Activated naive CD8-positive, alpha-beta T cell treated with anti-CD3 and anti-CD28 coated beads, Interleukin-2, amount 10 ng/mL, durations not matched to agents 7 days and 5 days (primary cell): ENCODE measurements at regions not wholly inside any gene's neighbourhood (a gene's known extent, or its start where the extent isn't known, plus 50 kb on each side); places are given as distances from the start of the nearest gene placed in this dataset.

Source experiments
- ATAC-seq: fragments of 150-1000 bp; cut with Tn5 transposase; one replicate; pipeline ENCODE4 v1.10.0; 2021; ENCODE audit warnings: low read depth, moderate library complexity
- POLR2A ChIA-PET: fragments of 350-600 bp; sonication (Branson Sonifier 250); formaldehyde crosslinking; loops from one replicate; lab custom pipeline; 2021; ENCODE audit warnings: antibody characterized with exemption; lab: Charles Lee
- DNase-seq: peaks from one replicate; pipeline ENCODE4 v3.0.0; 2021
- H3K27ac Mint-ChIP-seq: one replicate; pipeline ENCODE4 v1.8.0; 2022; ENCODE audit warnings: mild to moderate bottlenecking, mixed read lengths
- H3K27me3 Mint-ChIP-seq: one replicate; pipeline ENCODE4 v1.8.0; 2022; ENCODE audit warnings: mild to moderate bottlenecking, moderate library complexity, mixed read lengths
- H3K36me3 Mint-ChIP-seq: one replicate; pipeline ENCODE4 v1.8.0; 2021; ENCODE audit warnings: mild to moderate bottlenecking, mixed read lengths
- H3K4me1 Mint-ChIP-seq: one replicate; pipeline ENCODE4 v1.8.0; 2021; ENCODE audit warnings: mixed read lengths
- H3K4me3 Mint-ChIP-seq: one replicate; pipeline ENCODE4 v1.8.0; 2022; ENCODE audit warnings: mild to moderate bottlenecking, moderate library complexity, mixed read lengths
- H3K9me3 Mint-ChIP-seq: one replicate; pipeline ENCODE4 v1.8.0; 2021; ENCODE audit warnings: mixed read lengths

- no peak for DNase-seq
- POLR2A ChIA-PET, result no interaction called here
- H3K27me3 Mint-ChIP-seq, result peaks cover 3% of the 10 kb centered on the region
- ATAC-seq, result no peak
- no peaks in the 10 kb centered on the region for H3K9me3 Mint-ChIP-seq
- H3K4me1 Mint-ChIP-seq, result no peaks in the 10 kb centered on the region
- H3K27ac Mint-ChIP-seq, result no peak overlapping the region
- no peaks in the 10 kb centered on the region for H3K36me3 Mint-ChIP-seq
- H3K4me3 Mint-ChIP-seq, result no peak overlapping the region
Measured at GRCh38 chr5:98504505-98504904, 269.0 kb upstream of the RGMB start.

GRCh38 chr5:98510143-98510985 lies 263.1 kb upstream of the RGMB start:
- DNase-seq, result no peak
- H3K27me3 Mint-ChIP-seq, result peaks cover 3% of the 10 kb centered on the region
- POLR2A ChIA-PET, result no interaction called here
- ATAC-seq, result no peak
- no peaks in the 10 kb centered on the region for H3K9me3 Mint-ChIP-seq
- no peaks in the 10 kb centered on the region for H3K36me3 Mint-ChIP-seq
- no peak overlapping the region for H3K27ac Mint-ChIP-seq
- H3K4me3 Mint-ChIP-seq, result no peak overlapping the region
- no peaks in the 10 kb centered on the region for H3K4me1 Mint-ChIP-seq

- H3K4me1 Mint-ChIP-seq, result no peaks in the 10 kb centered on the region
- H3K9me3 Mint-ChIP-seq, result no peaks in the 10 kb centered on the region
- H3K27me3 Mint-ChIP-seq, result no peaks in the 10 kb centered on the region
- no peak overlapping the region for H3K4me3 Mint-ChIP-seq
- no peaks in the 10 kb centered on the region for H3K36me3 Mint-ChIP-seq
- ATAC-seq (no peak), DNase-seq (no peak)
- POLR2A ChIA-PET, result no interaction called here
- no peak overlapping the region for H3K27ac Mint-ChIP-seq
Measured at GRCh38 chr5:98513380-98513779, 260.1 kb upstream of the RGMB start.

- Mint-ChIP-seq H3K27ac (no peak overlapping the region), H3K9me3 (no peaks in the 10 kb centered on the region), H3K27me3 (peaks cover 4% of the 10 kb centered on the region), H3K4me3 (no peak overlapping the region), H3K4me1 (no peaks in the 10 kb centered on the region), H3K36me3 (no peaks in the 10 kb centered on the region)
- no peak for DNase-seq
- POLR2A ChIA-PET, result no interaction called here
- no peak for ATAC-seq
Measured at GRCh38 chr5:98514215-98514614, 259.2 kb upstream of the RGMB start.

- H3K36me3 Mint-ChIP-seq, result no peaks in the 10 kb centered on the region
- no peaks in the 10 kb centered on the region for H3K9me3 Mint-ChIP-seq
- no peak overlapping the region for H3K4me3 Mint-ChIP-seq
- ATAC-seq (no peak), DNase-seq (no peak)
- POLR2A ChIA-PET, result no interaction called here
- peaks cover 4% of the 10 kb centered on the region for H3K27me3 Mint-ChIP-seq
- H3K27ac Mint-ChIP-seq, result no peak overlapping the region
- H3K4me1 Mint-ChIP-seq, result no peaks in the 10 kb centered on the region
Measured at GRCh38 chr5:98516701-98517100, 256.8 kb upstream of the RGMB start.

GRCh38 chr5:98517560-98518366 lies 255.7 kb upstream of the RGMB start:
- POLR2A ChIA-PET, result no interaction called here
- H3K4me3 Mint-ChIP-seq, result no peak overlapping the region
- no peaks in the 10 kb centered on the region for H3K4me1 Mint-ChIP-seq
- H3K27me3 Mint-ChIP-seq, result peaks cover 4% of the 10 kb centered on the region
- no peak for DNase-seq
- H3K9me3 Mint-ChIP-seq, result no peaks in the 10 kb centered on the region
- H3K36me3 Mint-ChIP-seq, result no peaks in the 10 kb centered on the region
- no peak for ATAC-seq
- no peak overlapping the region for H3K27ac Mint-ChIP-seq

- DNase-seq (no peak), ATAC-seq (no peak)
- Mint-ChIP-seq H3K4me1 (no peaks in the 10 kb centered on the region), H3K27me3 (peaks cover 4% of the 10 kb centered on the region), H3K9me3 (no peaks in the 10 kb centered on the region), H3K27ac (no peak overlapping the region), H3K36me3 (no peaks in the 10 kb centered on the region), H3K4me3 (no peak overlapping the region)
- POLR2A ChIA-PET, result no interaction called here
Measured at GRCh38 chr5:98518754-98519153, 254.7 kb upstream of the RGMB start.

GRCh38 chr5:98519571-98519970 lies 253.9 kb upstream of the RGMB start:
- no peaks in the 10 kb centered on the region for H3K4me1 Mint-ChIP-seq
- H3K4me3 Mint-ChIP-seq, result no peak overlapping the region
- ATAC-seq (no peak), DNase-seq (no peak)
- H3K36me3 Mint-ChIP-seq, result no peaks in the 10 kb centered on the region
- H3K27ac Mint-ChIP-seq, result no peak overlapping the region
- peaks cover 4% of the 10 kb centered on the region for H3K27me3 Mint-ChIP-seq
- H3K9me3 Mint-ChIP-seq, result no peaks in the 10 kb centered on the region
- POLR2A ChIA-PET, result no interaction called here

GRCh38 chr5:98521821-98522220 lies 251.6 kb upstream of the RGMB start:
- Mint-ChIP-seq H3K4me1 (no peaks in the 10 kb centered on the region), H3K9me3 (no peaks in the 10 kb centered on the region), H3K4me3 (no peak overlapping the region), H3K27ac (no peak overlapping the region), H3K36me3 (no peaks in the 10 kb centered on the region), H3K27me3 (peaks cover 4% of the 10 kb centered on the region)
- no peak for ATAC-seq
- POLR2A ChIA-PET, result no interaction called here
- DNase-seq, result no peak

GRCh38 chr5:98524773-98525172 lies 248.7 kb upstream of the RGMB start:
- DNase-seq, result no peak
- no peaks in the 10 kb centered on the region for H3K36me3 Mint-ChIP-seq
- H3K27me3 Mint-ChIP-seq, result no peaks in the 10 kb centered on the region
- H3K27ac Mint-ChIP-seq, result no peak overlapping the region
- no peaks in the 10 kb centered on the region for H3K9me3 Mint-ChIP-seq
- POLR2A ChIA-PET, result no interaction called here
- H3K4me1 Mint-ChIP-seq, result no peaks in the 10 kb centered on the region
- ATAC-seq, result no peak
- H3K4me3 Mint-ChIP-seq, result no peak overlapping the region

GRCh38 chr5:98527846-98528245 lies 245.6 kb upstream of the RGMB start:
- DNase-seq, result no peak
- POLR2A ChIA-PET, result no interaction called here
- Mint-ChIP-seq H3K9me3 (no peaks in the 10 kb centered on the region), H3K27ac (no peak overlapping the region), H3K4me3 (no peak overlapping the region), H3K27me3 (no peaks in the 10 kb centered on the region), H3K4me1 (no peaks in the 10 kb centered on the region), H3K36me3 (no peaks in the 10 kb centered on the region)
- ATAC-seq, result no peak

GRCh38 chr5:98529321-98529720 lies 244.1 kb upstream of the RGMB start:
- no peak overlapping the region for H3K27ac Mint-ChIP-seq

GRCh38 chr5:98530224-98530623 lies 243.2 kb upstream of the RGMB start:
- DNase-seq (no peak), ATAC-seq (no peak)
- H3K9me3 Mint-ChIP-seq, result no peaks in the 10 kb centered on the region
- H3K4me3 Mint-ChIP-seq, result no peak overlapping the region
- no peak overlapping the region for H3K27ac Mint-ChIP-seq
- H3K27me3 Mint-ChIP-seq, result no peaks in the 10 kb centered on the region
- POLR2A ChIA-PET, result no interaction called here
- H3K4me1 Mint-ChIP-seq, result no peaks in the 10 kb centered on the region
- no peaks in the 10 kb centered on the region for H3K36me3 Mint-ChIP-seq

More at GRCh38 chr5:98529321-98529720, 244.1 kb upstream of the RGMB start:
- Mint-ChIP-seq H3K4me3 (no peak overlapping the region), H3K36me3 (no peaks in the 10 kb centered on the region), H3K27me3 (no peaks in the 10 kb centered on the region), H3K4me1 (no peaks in the 10 kb centered on the region), H3K9me3 (no peaks in the 10 kb centered on the region)
- POLR2A ChIA-PET, result no interaction called here
- DNase-seq (no peak), ATAC-seq (no peak)

GRCh38 chr5:98535901-98536300 lies 237.6 kb upstream of the RGMB start:
- Mint-ChIP-seq H3K27me3 (no peaks in the 10 kb centered on the region), H3K27ac (no peak overlapping the region)
- ATAC-seq, result no peak

More at GRCh38 chr5:98535901-98536300, 237.6 kb upstream of the RGMB start:
- H3K4me3 Mint-ChIP-seq, result no peak overlapping the region
- POLR2A ChIA-PET, result no interaction called here
- no peaks in the 10 kb centered on the region for H3K36me3 Mint-ChIP-seq
- H3K9me3 Mint-ChIP-seq, result no peaks in the 10 kb centered on the region
- H3K4me1 Mint-ChIP-seq, result no peaks in the 10 kb centered on the region
- DNase-seq, result no peak
